Stimulated activated naive CD4-positive, alpha-beta T cell (primary cell): ENCODE measurements at regions not wholly inside any gene's neighbourhood (a gene's known extent, or its start where the extent isn't known, plus 50 kb on each side); places are given as distances from the start of the nearest gene placed in this dataset.

ENCODE experiments used
- DNase-seq, 6 experiments: peaks; one replicate each; lab custom pipeline; 2025; lab: John Stamatoyannopoulos, UW

DNA sequence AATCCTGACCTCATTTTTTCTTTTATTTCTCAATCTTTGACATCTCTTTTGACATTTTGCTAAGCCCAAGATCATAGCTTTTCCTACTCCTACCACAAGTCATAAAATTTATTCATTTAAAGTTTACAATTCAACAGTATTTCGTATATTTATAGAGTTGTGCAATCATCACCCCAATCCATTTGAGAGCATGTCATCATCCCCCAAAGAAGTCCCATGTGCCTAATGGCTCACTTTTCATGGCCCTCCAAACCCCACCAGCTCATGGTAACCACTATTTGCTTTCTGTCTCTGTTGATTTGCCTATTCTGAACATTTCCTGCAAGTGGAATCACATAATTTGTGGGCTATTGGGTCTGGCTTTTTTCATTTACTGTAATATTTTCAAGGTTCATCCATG is 52.5 kb upstream of the GLI3 start:
- no peak for DNase-seq
